ENCODE measurements at regions not wholly inside any gene's neighbourhood (a gene's known extent, or its start where the extent isn't known, plus 50 kb on each side); places are given as distances from the start of the nearest gene placed in this dataset.

GRCh38 chr2:23271230-23271629, 113.7 kb upstream of the KLHL29 start (continued):
- TF ChIP-seq ZSCAN23 (tag by site-specific recombination; IDR thresholded peaks at IDR 0.05): no peak
- TF ChIP-seq ZFP69B (tag by site-specific recombination; IDR thresholded peaks at IDR 0.05): no peak
- no peak for TF ChIP-seq ZNF549 (tag by site-specific recombination; IDR thresholded peaks at IDR 0.05)
- TF ChIP-seq OVOL3 (tag by site-specific recombination; IDR thresholded peaks at IDR 0.05): no peak
- no peak for TF ChIP-seq ATF2 (tag by site-specific recombination; IDR thresholded peaks at IDR 0.05; ENCODE audit: low read depth)
- TF ChIP-seq ZNF155 (tag by site-specific recombination; IDR thresholded peaks at IDR 0.05): no peak
- no peak for TF ChIP-seq MZF1 (tag by site-specific recombination; IDR thresholded peaks at IDR 0.05; ENCODE audit: borderline replicate concordance)

- no peak overlapping the region for H3K27ac ChIP-seq (ENCODE audit: extremely low read depth, low read depth, low read length)
- CTCF ChIA-PET: no interaction called here
- peaks cover 16% of the 10 kb centered on the region for H3K4me1 ChIP-seq (ENCODE audit: control insufficient read depth, insufficient read depth, low read length)
- POLR2A ChIA-PET: no interaction called here
- H3K36me3 ChIP-seq (ENCODE audit: control insufficient read depth in 2 of 2, insufficient read depth in 1 of 2, low read length in 2 of 2): no peaks in the 10 kb centered on the region
- no peaks in the 10 kb centered on the region for H3K9me3 ChIP-seq (ENCODE audit: control insufficient read depth, insufficient read depth, low read depth, low read length)
- no peak for TF ChIP-seq ZNF155 (tag by site-specific recombination; IDR thresholded peaks at IDR 0.05)
- no peak for TF ChIP-seq ZBTB10 (tag by site-specific recombination; IDR thresholded peaks at IDR 0.05)
- TF ChIP-seq ZNF239 (tag by site-specific recombination; IDR thresholded peaks at IDR 0.05): no peak
- TF ChIP-seq ZNF157 (tag by site-specific recombination; IDR thresholded peaks at IDR 0.05): no peak
- TF ChIP-seq ZBTB11 (tag by site-specific recombination; conservative IDR thresholded peaks at IDR 0.05; ENCODE audit: low read depth): no peak
- no peak for TF ChIP-seq BCL11B (tag by site-specific recombination; IDR thresholded peaks at IDR 0.05; ENCODE audit: low read depth)
- TF ChIP-seq ZNF701 (tag by site-specific recombination; IDR thresholded peaks at IDR 0.05): no peak
- TF ChIP-seq ZNF146 (tag by site-specific recombination; IDR thresholded peaks at IDR 0.05): no peak
- TF ChIP-seq MZF1 (tag by site-specific recombination; IDR thresholded peaks at IDR 0.05; ENCODE audit: borderline replicate concordance): no peak
- TF ChIP-seq GLIS1 (tag by site-specific recombination; IDR thresholded peaks at IDR 0.05): no peak
- TF ChIP-seq ZNF837 (tag by site-specific recombination; IDR thresholded peaks at IDR 0.05): no peak
- TF ChIP-seq ZNF488 (tag by site-specific recombination; IDR thresholded peaks at IDR 0.05): no peak
- no peak overlapping the region for H3K4me3 ChIP-seq (ENCODE audit: low read depth, low read length)
These were observed 111.2 kb upstream of the KLHL29 start for GRCh38 chr2:23273786-23274185.

Measured in HEK293 (cell line).